HepG2 (cell line): ENCODE measurements at regions not wholly inside any gene's neighbourhood (a gene's known extent, or its start where the extent isn't known, plus 50 kb on each side); places are given as distances from the start of the nearest gene placed in this dataset.

Source experiments
- ATAC-seq: fragments of 200-7000 bp; cut with Tn5 transposase; 3 replicates; pipeline ENCODE4 v1.9.1; 2020; ENCODE audit warnings: mild to moderate bottlenecking, moderate library complexity
- BruUV-seq: library from RNA; stranded (reverse); fragments of 400-500 nt; replicated peaks from 2 replicates; lab custom pipeline; 2021; lab: Mats Ljungman, UMichigan
- CTCF ChIA-PET: fragments of 300-600 bp; formaldehyde crosslinking; extraction: SDS; loops from one replicate; lab custom pipeline; 2021; ENCODE audit warnings: low total read pairs, inconsistent platforms, low intra/inter-chr PET ratio; lab: Yijun Ruan, JAX
- POLR2A ChIA-PET: fragments of 350-600 bp; sonication (Branson Sonifier 250); formaldehyde crosslinking; loops from one replicate; lab custom pipeline; 2020; ENCODE audit warnings: antibody characterized with exemption, inconsistent platforms; lab: Yijun Ruan, JAX
- DNase-seq: peaks from one replicate; pipeline ENCODE4 v3.0.0-alpha.2; 2015; ENCODE audit warnings: low spot score
- FAIRE-seq: peaks from 3 replicates; lab custom pipeline; 2011; peaks lifted over from hg19 to GRCh38; lab: Jason Lieb, UNC
- H2AFZ ChIP-seq: one replicate; pipeline ENCODE4 v1.6.1; 2011; ENCODE audit warnings: low read length, inconsistent platforms
- H3K27ac ChIP-seq: fragments of 300-600 bp; 3 replicates; pipeline ENCODE4 v1.8.0; 2011; ENCODE audit warnings: mixed run types, mild to moderate bottlenecking, mixed read lengths, low read length, inconsistent platforms; ENCODE audit not compliant: insufficient read depth; ENCODE audit errors: extremely low read length
- H3K27me3 ChIP-seq, 2 experiments: fragments of 200-600 bp in 1 of 2; 2 replicates in 1 of 2; 3 replicates in 1 of 2; pipeline versions ENCODE4 v1.6.0 to v1.8.0; 2011; ENCODE audit warnings: low read length in 2 of 2, mild to moderate bottlenecking in 2 of 2, moderate library complexity in 2 of 2, inconsistent platforms in 1 of 2; ENCODE audit not compliant: insufficient read depth in 2 of 2, control insufficient read depth in 1 of 2
- H3K36me3 ChIP-seq, 2 experiments: fragments of 200-600 bp in 1 of 2; replicated peaks in 1 of 2; 2 replicates in 1 of 2; 3 replicates in 1 of 2; pipeline versions ENCODE4 v1.5.1 to v1.8.0; 2011; ENCODE audit warnings: low read length in 2 of 2, inconsistent platforms in 1 of 2; ENCODE audit not compliant: insufficient read depth in 2 of 2, control insufficient read depth in 1 of 2
- H3K4me1 ChIP-seq: 2 replicates; pipeline ENCODE4 v1.5.1; 2012; ENCODE audit warnings: low read length, inconsistent platforms; ENCODE audit not compliant: insufficient read depth
- H3K4me2 ChIP-seq: 2 replicates; pipeline ENCODE4 v1.6.0; 2011; ENCODE audit warnings: low read depth, low read length, inconsistent platforms
- H3K4me3 ChIP-seq, 3 experiments: fragments of 200-600 bp in 1 of 3; sonication (generic), shearing (Covaris generic) in 1 of 3; replicated peaks in 1 of 3; 2 replicates each; pipeline ENCODE4 v1.5.1; 2011 to 2016; ENCODE audit warnings: low read length in 3 of 3, inconsistent platforms in 2 of 3, low read depth in 2 of 3, mild to moderate bottlenecking in 2 of 3, control low read depth in 1 of 3, mixed read lengths in 1 of 3; ENCODE audit not compliant: insufficient read depth in 1 of 3
- H3K79me2 ChIP-seq: one replicate; pipeline ENCODE4 v1.6.1; 2011; ENCODE audit warnings: low read length, inconsistent platforms; ENCODE audit not compliant: insufficient read depth
- H3K9ac ChIP-seq: 2 replicates; pipeline ENCODE4 v1.6.0; 2011; ENCODE audit warnings: mild to moderate bottlenecking, low read depth, low read length, inconsistent platforms; ENCODE audit not compliant: insufficient read depth
- H3K9me3 ChIP-seq: 2 replicates; pipeline ENCODE4 v1.5.1; 2012; ENCODE audit warnings: mild to moderate bottlenecking, low read length
- H4K20me1 ChIP-seq: 2 replicates; pipeline ENCODE4 v1.6.0; 2011; ENCODE audit warnings: inconsistent platforms, mild to moderate bottlenecking, low read length, moderate library complexity; ENCODE audit not compliant: insufficient read depth
- ATRX ChIP-seq: sonication (generic); formaldehyde crosslinking; IDR thresholded peaks from 2 replicates; pipeline ENCODE4 v1.4.0; 2020; ENCODE audit warnings: missing genetic modification reagents, borderline replicate concordance
- FOXK2 ChIP-seq: fragments of 450-650 bp; IDR thresholded peaks from 2 replicates; pipeline ENCODE4 v1.6.1; 2016
- FOXO1 ChIP-seq: sonication (generic); formaldehyde crosslinking; IDR thresholded peaks from 2 replicates; pipeline ENCODE4 v1.4.0; 2020; ENCODE audit warnings: missing genetic modification reagents
- GRHL1 ChIP-seq: sonication (generic); formaldehyde crosslinking; conservative IDR thresholded peaks from 2 replicates; pipeline ENCODE4 v1.8.0; 2022; ENCODE audit warnings: missing genetic modification reagents
- HMG20B ChIP-seq: conservative IDR thresholded peaks from 2 replicates; pipeline ENCODE4 v1.6.1; 2016; ENCODE audit warnings: missing genetic modification reagents, missing compliant biosample characterization
- KDM5B ChIP-seq: sonication (generic); formaldehyde crosslinking; IDR thresholded peaks from 2 replicates; pipeline ENCODE4 v1.4.0; 2020; ENCODE audit warnings: missing genetic modification reagents, mild to moderate bottlenecking, borderline replicate concordance
- KMT2B ChIP-seq: IDR thresholded peaks from 2 replicates; pipeline ENCODE4 v1.6.1; 2016; ENCODE audit warnings: missing genetic modification reagents, missing compliant biosample characterization
- PHF20 ChIP-seq: sonication (generic); formaldehyde crosslinking; IDR thresholded peaks from 2 replicates; pipeline ENCODE4 v1.5.0; 2020; ENCODE audit warnings: mild to moderate bottlenecking, missing genetic modification reagents
- THAP9 ChIP-seq: sonication (generic); formaldehyde crosslinking; IDR thresholded peaks from 2 replicates; pipeline ENCODE4; 2020; ENCODE audit warnings: missing genetic modification reagents, mild to moderate bottlenecking, borderline replicate concordance
- ZBTB2 ChIP-seq: sonication (generic); formaldehyde crosslinking; IDR thresholded peaks from 2 replicates; pipeline ENCODE4 v1.8.0; 2022; ENCODE audit warnings: low read depth, missing genetic modification reagents
- ZNF24 ChIP-seq: fragments of 450-650 bp; IDR thresholded peaks from 2 replicates; pipeline ENCODE4 v1.6.1; 2017; ENCODE audit warnings: antibody characterized with exemption, mild to moderate bottlenecking
- ZNF749 ChIP-seq: sonication (generic); formaldehyde crosslinking; IDR thresholded peaks from 2 replicates; pipeline ENCODE4 v1.8.0; 2022; ENCODE audit warnings: mild to moderate bottlenecking, missing genetic modification reagents, moderate library complexity, borderline replicate concordance
- ZZZ3 ChIP-seq: sonication (generic); formaldehyde crosslinking; IDR thresholded peaks from 2 replicates; pipeline ENCODE4 v1.4.0; 2020; ENCODE audit warnings: missing genetic modification reagents, mild to moderate bottlenecking, borderline replicate concordance
- WGBS: methylation state at CpG from one replicate; pipeline ENCODE4 v1.1.6; 2017; ENCODE audit warnings: low lambda C conversion rate; 5-methylcytosine and 5-hydroxymethylcytosine counted together
- in situ Hi-C: cut with HindIII; loops from 2 replicates; pipeline ENCODE4 v1.10.0; 2017; ENCODE audit warnings: low pct_unique_long_range_greater_than_20kb; ENCODE audit not compliant: extremely low pct_ligation_motif_present
- intact Hi-C: fragments of 100-400 bp; cut with micrococcal nuclease; formaldehyde crosslinking; loops from one replicate; pipeline ENCODE4 v1.10.0; 2022; ENCODE audit not compliant: unreplicated experiment

- TF ChIP-seq THAP9 (CRISPR knock-in tag), result no peak
These were observed 161.0 kb upstream of the DKK2 start (continued) for GRCh38 chr4:107197121-107197520.

GRCh38 chr4:107196312-107196711, 160.2 kb upstream of the DKK2 start:
- Histone ChIP-seq H3K4me3 (no peak overlapping the region), H3K79me2 (no peaks in the 10 kb centered on the region), H3K36me3 (no peaks in the 10 kb centered on the region), H2AFZ (no peak overlapping the region), H3K4me2 (no peak overlapping the region), H3K9ac (no peak overlapping the region), H3K4me1 (no peaks in the 10 kb centered on the region), H3K27me3 (no peaks in the 10 kb centered on the region), H3K9me3 (peaks cover 5% of the 10 kb centered on the region; the same call in 1 of the 2 replicates), H3K27ac (no peak overlapping the region), H4K20me1 (no peaks in the 10 kb centered on the region)
- no TSS peak for BruUV-seq
- ChIA-PET POLR2A (no interaction called here), CTCF (no interaction called here)
- 6% methylated on average over 2 of the region's 2 CpGs for WGBS
- no peak for FAIRE-seq
- no peak for ATAC-seq
- in situ Hi-C loops (no loop called here), intact Hi-C loops (no loop called here)
- no peak for DNase-seq
- no peak for TF ChIP-seq HMG20B (CRISPR knock-in tag)
- TF ChIP-seq THAP9 (CRISPR knock-in tag), result no peak
- TF ChIP-seq PHF20 (CRISPR knock-in tag), result no peak
- no peak for TF ChIP-seq ZBTB2 (CRISPR knock-in tag)
- TF ChIP-seq ZNF24, result no peak
- no peak for TF ChIP-seq GRHL1 (CRISPR knock-in tag)
- no peak for TF ChIP-seq ZZZ3 (CRISPR knock-in tag)
- no peak for TF ChIP-seq KMT2B (CRISPR knock-in tag)
- no peak for TF ChIP-seq FOXO1 (CRISPR knock-in tag)
- no peak for TF ChIP-seq ATRX (CRISPR knock-in tag)
- no peak for TF ChIP-seq FOXK2
- no peak for TF ChIP-seq ZNF749 (CRISPR knock-in tag)
- TF ChIP-seq KDM5B (CRISPR knock-in tag), result no peak
